Endodermal cell (in vitro differentiated cells): ENCODE measurements at regions not wholly inside any gene's neighbourhood (a gene's known extent, or its start where the extent isn't known, plus 50 kb on each side); places are given as distances from the start of the nearest gene placed in this dataset.
A peak's percentile ranks its signal among the peaks of the same experiment; 100 is the strongest.

Source experiments
- DNase-seq: peaks from one replicate; pipeline ENCODE4 v3.0.0-alpha.2; 2017
- H3K27ac ChIP-seq: 2 replicates; pipeline ENCODE4 v1.5.1; 2013; ENCODE audit warnings: mild to moderate bottlenecking, low read depth, low read length, moderate library complexity
- H3K27me3 ChIP-seq: 2 replicates; pipeline ENCODE4 v1.6.1; 2013; ENCODE audit warnings: mild to moderate bottlenecking, low read length, moderate library complexity; ENCODE audit not compliant: insufficient read depth, control insufficient read depth, poor library complexity, severe bottlenecking
- H3K36me3 ChIP-seq: 2 replicates; pipeline ENCODE4 v1.7.0; 2013; ENCODE audit warnings: mild to moderate bottlenecking, low read length, moderate library complexity; ENCODE audit not compliant: control insufficient read depth, insufficient read depth
- H3K4me1 ChIP-seq: one replicate; pipeline ENCODE4 v1.7.0; 2013; ENCODE audit warnings: low read length; ENCODE audit not compliant: control insufficient read depth, insufficient read depth
- H3K4me3 ChIP-seq: 2 replicates; pipeline ENCODE4 v1.5.1; 2013; ENCODE audit warnings: mild to moderate bottlenecking, low read length, moderate library complexity
- H3K9ac ChIP-seq: 2 replicates; pipeline ENCODE4 v1.6.1; 2013; ENCODE audit warnings: mild to moderate bottlenecking, low read length, moderate library complexity; ENCODE audit not compliant: poor library complexity, severe bottlenecking; ENCODE audit errors: extremely low read depth
- H3K9me3 ChIP-seq: 2 replicates; pipeline ENCODE4 v1.6.1; 2013; ENCODE audit warnings: mild to moderate bottlenecking, low read length, moderate library complexity; ENCODE audit not compliant: control insufficient read depth
- H3K27ac Mint-ChIP-seq: 2 replicates; pipeline ENCODE4 v1.8.0; 2020; ENCODE audit warnings: mixed read lengths
- H3K27me3 Mint-ChIP-seq: 2 replicates; pipeline ENCODE4 v1.8.0; 2021; ENCODE audit warnings: mild to moderate bottlenecking, mixed read lengths; ENCODE audit not compliant: insufficient read depth
- H3K36me3 Mint-ChIP-seq: 2 replicates; pipeline ENCODE4 v1.8.0; 2020; ENCODE audit warnings: low read depth, mixed read lengths
- H3K4me1 Mint-ChIP-seq: 2 replicates; pipeline ENCODE4 v1.8.0; 2020; ENCODE audit warnings: mixed read lengths
- H3K4me3 Mint-ChIP-seq: 2 replicates; pipeline ENCODE4 v1.8.0; 2020; ENCODE audit warnings: mild to moderate bottlenecking, moderate library complexity, mixed read lengths
- H3K9me3 Mint-ChIP-seq: 2 replicates; pipeline ENCODE4 v1.8.0; 2020; ENCODE audit warnings: mild to moderate bottlenecking, mixed read lengths
- WGBS, 2 experiments: methylation state at CpG; one replicate each; pipeline versions ENCODE4 v1.1.5 to v1.1.7; 2013; ENCODE audit warnings: missing lambda C conversion rate in 2 of 2, mixed read lengths in 1 of 2; ENCODE audit not compliant: insufficient coverage in 1 of 2, insufficient read length in 1 of 2; 5-methylcytosine and 5-hydroxymethylcytosine counted together
- TF ChIP-seq, protein P1 (sequence below): fragments of 200-600 bp; sonication (generic); conservative IDR thresholded peaks from 2 replicates; pipeline ENCODE4 v1.5.0; 2021; ENCODE audit warnings: antibody characterized with exemption, mild to moderate bottlenecking

GRCh38 chr4:132396636-132397035 is 752.5 kb upstream of the PCDH10 start:
- Mint-ChIP-seq H3K27ac (no peak overlapping the region), H3K4me1 (no peaks in the 10 kb centered on the region), H3K9me3 (no peaks in the 10 kb centered on the region), H3K27me3 (no peaks in the 10 kb centered on the region), H3K36me3 (no peaks in the 10 kb centered on the region), H3K4me3 (no peak overlapping the region)
- Histone ChIP-seq H3K4me1 (no peaks in the 10 kb centered on the region), H3K27me3 (no peaks in the 10 kb centered on the region), H3K27ac (no peak overlapping the region), H3K9me3 (no peaks in the 10 kb centered on the region), H3K36me3 (no peaks in the 10 kb centered on the region), H3K9ac (no peak overlapping the region), H3K4me3 (no peak overlapping the region)
- TF ChIP-seq, protein P1, sequence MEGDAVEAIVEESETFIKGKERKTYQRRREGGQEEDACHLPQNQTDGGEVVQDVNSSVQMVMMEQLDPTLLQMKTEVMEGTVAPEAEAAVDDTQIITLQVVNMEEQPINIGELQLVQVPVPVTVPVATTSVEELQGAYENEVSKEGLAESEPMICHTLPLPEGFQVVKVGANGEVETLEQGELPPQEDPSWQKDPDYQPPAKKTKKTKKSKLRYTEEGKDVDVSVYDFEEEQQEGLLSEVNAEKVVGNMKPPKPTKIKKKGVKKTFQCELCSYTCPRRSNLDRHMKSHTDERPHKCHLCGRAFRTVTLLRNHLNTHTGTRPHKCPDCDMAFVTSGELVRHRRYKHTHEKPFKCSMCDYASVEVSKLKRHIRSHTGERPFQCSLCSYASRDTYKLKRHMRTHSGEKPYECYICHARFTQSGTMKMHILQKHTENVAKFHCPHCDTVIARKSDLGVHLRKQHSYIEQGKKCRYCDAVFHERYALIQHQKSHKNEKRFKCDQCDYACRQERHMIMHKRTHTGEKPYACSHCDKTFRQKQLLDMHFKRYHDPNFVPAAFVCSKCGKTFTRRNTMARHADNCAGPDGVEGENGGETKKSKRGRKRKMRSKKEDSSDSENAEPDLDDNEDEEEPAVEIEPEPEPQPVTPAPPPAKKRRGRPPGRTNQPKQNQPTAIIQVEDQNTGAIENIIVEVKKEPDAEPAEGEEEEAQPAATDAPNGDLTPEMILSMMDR: no peak
- WGBS, 2 experiments: 81% methylated on average over 1 of the region's 1 CpG; no CpG with 5 or more reads in 1 of the 2 experiments
- no peak for DNase-seq

DNA sequence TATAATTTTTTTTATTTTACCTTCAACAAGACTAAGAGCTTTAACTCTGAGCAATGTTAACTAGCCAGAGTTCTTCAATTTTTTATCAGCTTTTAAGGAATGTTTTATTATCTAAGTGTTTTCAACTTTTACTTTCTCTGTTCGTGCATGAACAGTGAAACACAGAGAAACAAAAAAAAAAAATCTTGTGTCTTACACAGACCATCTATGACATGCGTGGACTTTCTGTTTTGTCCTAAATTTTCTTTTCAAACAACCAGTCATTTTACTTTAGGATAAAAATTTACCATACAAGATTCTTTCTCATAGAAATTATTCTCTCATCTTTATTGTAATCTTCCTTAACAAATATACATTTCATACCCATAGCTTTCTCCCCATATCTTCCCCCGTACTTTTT is 731.9 kb upstream of the PCDH10 start:
- Mint-ChIP-seq H3K4me1 (no peaks in the 10 kb centered on the region), H3K27ac (no peak overlapping the region), H3K27me3 (no peaks in the 10 kb centered on the region), H3K36me3 (peaks cover 8% of the 10 kb centered on the region), H3K4me3 (no peak overlapping the region), H3K9me3 (peaks cover 63% of the 10 kb centered on the region)
- TF ChIP-seq, protein P1: no peak
- peaks cover 63% of the 10 kb centered on the region for H3K9me3 ChIP-seq
- no peaks in the 10 kb centered on the region for H3K36me3 ChIP-seq
- DNase-seq: no peak
- H3K4me3 ChIP-seq: peak overlapping the region; percentile 36
- no peaks in the 10 kb centered on the region for H3K4me1 ChIP-seq
- WGBS, 2 experiments: 87% methylated on average over 3 of the region's 3 CpGs
- H3K27ac ChIP-seq: no peak overlapping the region
- no peak overlapping the region for H3K9ac ChIP-seq
- no peaks in the 10 kb centered on the region for H3K27me3 ChIP-seq

GRCh38 chr4:132427125-132427524 is 722.0 kb upstream of the PCDH10 start:
- Mint-ChIP-seq H3K36me3 (no peaks in the 10 kb centered on the region), H3K27ac (no peak overlapping the region), H3K4me1 (no peaks in the 10 kb centered on the region), H3K9me3 (peaks cover 9% of the 10 kb centered on the region), H3K27me3 (no peaks in the 10 kb centered on the region), H3K4me3 (no peak overlapping the region)
- Histone ChIP-seq H3K4me3 (no peak overlapping the region), H3K27ac (no peak overlapping the region), H3K9ac (no peak overlapping the region), H3K36me3 (no peaks in the 10 kb centered on the region), H3K27me3 (no peaks in the 10 kb centered on the region), H3K9me3 (peaks cover 4% of the 10 kb centered on the region), H3K4me1 (no peaks in the 10 kb centered on the region)
- TF ChIP-seq, protein P1: no peak
- DNase-seq: no peak
- WGBS, 2 experiments: 89 to 93% methylated on average over 1 to 3 of the region's 3 CpGs
